ENCODE measurements at regions not wholly inside any gene's neighbourhood (a gene's known extent, or its start where the extent isn't known, plus 50 kb on each side); places are given as distances from the start of the nearest gene placed in this dataset.
A peak's percentile ranks its signal among the peaks of the same experiment; 100 is the strongest.

DNA sequence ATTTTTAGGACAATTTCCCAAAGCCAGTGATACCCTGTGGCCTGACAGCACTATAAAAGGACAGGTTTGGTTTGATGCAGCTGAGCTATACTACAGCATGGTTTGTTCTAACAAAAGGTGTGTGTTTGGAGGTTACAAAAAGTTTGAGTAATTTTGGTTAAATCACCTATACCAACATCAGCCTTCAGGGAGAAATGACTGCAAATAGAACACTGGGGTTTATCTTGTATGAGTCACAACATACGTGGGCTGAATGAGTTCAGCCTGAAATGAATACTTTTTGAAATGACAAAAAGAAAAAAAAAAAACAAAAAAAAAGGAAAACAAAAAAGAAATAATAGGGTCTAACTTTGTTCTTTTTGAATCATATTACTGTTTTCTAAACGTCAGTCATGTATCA is 345.7 kb downstream of the CNTN3 start:
- H3K4me1 ChIP-seq (ENCODE audit: control insufficient read depth in 4 of 4, insufficient read depth in 4 of 4, low read length in 3 of 4), result peaks cover 0 to 26% (median 17%) of the 10 kb centered on the region in 4 donors
- no peaks in the 10 kb centered on the region for H3K27me3 ChIP-seq (ENCODE audit: control insufficient read depth in 4 of 4, insufficient read depth in 4 of 4, low read length in 3 of 4)
- no peaks in the 10 kb centered on the region for H3K36me3 ChIP-seq (ENCODE audit: control insufficient read depth in 4 of 4, insufficient read depth in 3 of 4, low read depth in 1 of 4, low read length in 3 of 4)
- 77% methylated on average over 2 of the region's 2 CpGs for WGBS
- DNase-seq (ENCODE audit: low spot score), result no peak
- no peak overlapping the region for H3K9ac ChIP-seq (ENCODE audit: low read depth in 1 of 2, low read length in 2 of 2)
- TF ChIP-seq TAF1 (conservative IDR thresholded peaks at IDR 0.05) (no peak), EGR1 (IDR thresholded peaks at IDR 0.05; ENCODE audit: low read depth in 2 of 2) (no peak), SP1 (IDR thresholded peaks at IDR 0.05) (no peak), RXRA (IDR thresholded peaks at IDR 0.05) (no peak), NR2F2 (IDR thresholded peaks at IDR 0.05) (no peak), GABPA (IDR thresholded peaks at IDR 0.05 in 1 of 2, conservative IDR thresholded peaks at IDR 0.05 in 1 of 2) (no peak), FOXA2 (IDR thresholded peaks at IDR 0.05) (no peak), JUND (IDR thresholded peaks at IDR 0.05) (no peak), HNF4G (IDR thresholded peaks at IDR 0.05) (no peak), HNF4A (conservative IDR thresholded peaks at IDR 0.05) (no peak), YY1 (IDR thresholded peaks at IDR 0.05) (no peak), FOXA1 (IDR thresholded peaks at IDR 0.05) (no peak)
- TF ChIP-seq, protein P1, sequence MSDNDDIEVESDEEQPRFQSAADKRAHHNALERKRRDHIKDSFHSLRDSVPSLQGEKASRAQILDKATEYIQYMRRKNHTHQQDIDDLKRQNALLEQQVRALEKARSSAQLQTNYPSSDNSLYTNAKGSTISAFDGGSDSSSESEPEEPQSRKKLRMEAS (IDR thresholded peaks at IDR 0.05), result no peak
- TF ChIP-seq, protein P2, sequence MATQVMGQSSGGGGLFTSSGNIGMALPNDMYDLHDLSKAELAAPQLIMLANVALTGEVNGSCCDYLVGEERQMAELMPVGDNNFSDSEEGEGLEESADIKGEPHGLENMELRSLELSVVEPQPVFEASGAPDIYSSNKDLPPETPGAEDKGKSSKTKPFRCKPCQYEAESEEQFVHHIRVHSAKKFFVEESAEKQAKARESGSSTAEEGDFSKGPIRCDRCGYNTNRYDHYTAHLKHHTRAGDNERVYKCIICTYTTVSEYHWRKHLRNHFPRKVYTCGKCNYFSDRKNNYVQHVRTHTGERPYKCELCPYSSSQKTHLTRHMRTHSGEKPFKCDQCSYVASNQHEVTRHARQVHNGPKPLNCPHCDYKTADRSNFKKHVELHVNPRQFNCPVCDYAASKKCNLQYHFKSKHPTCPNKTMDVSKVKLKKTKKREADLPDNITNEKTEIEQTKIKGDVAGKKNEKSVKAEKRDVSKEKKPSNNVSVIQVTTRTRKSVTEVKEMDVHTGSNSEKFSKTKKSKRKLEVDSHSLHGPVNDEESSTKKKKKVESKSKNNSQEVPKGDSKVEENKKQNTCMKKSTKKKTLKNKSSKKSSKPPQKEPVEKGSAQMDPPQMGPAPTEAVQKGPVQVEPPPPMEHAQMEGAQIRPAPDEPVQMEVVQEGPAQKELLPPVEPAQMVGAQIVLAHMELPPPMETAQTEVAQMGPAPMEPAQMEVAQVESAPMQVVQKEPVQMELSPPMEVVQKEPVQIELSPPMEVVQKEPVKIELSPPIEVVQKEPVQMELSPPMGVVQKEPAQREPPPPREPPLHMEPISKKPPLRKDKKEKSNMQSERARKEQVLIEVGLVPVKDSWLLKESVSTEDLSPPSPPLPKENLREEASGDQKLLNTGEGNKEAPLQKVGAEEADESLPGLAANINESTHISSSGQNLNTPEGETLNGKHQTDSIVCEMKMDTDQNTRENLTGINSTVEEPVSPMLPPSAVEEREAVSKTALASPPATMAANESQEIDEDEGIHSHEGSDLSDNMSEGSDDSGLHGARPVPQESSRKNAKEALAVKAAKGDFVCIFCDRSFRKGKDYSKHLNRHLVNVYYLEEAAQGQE (IDR thresholded peaks at IDR 0.05), result no peak
- TF ChIP-seq, protein P3, sequence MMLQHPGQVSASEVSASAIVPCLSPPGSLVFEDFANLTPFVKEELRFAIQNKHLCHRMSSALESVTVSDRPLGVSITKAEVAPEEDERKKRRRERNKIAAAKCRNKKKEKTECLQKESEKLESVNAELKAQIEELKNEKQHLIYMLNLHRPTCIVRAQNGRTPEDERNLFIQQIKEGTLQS (IDR thresholded peaks at IDR 0.05), result no peak
- TF ChIP-seq, protein P4, sequence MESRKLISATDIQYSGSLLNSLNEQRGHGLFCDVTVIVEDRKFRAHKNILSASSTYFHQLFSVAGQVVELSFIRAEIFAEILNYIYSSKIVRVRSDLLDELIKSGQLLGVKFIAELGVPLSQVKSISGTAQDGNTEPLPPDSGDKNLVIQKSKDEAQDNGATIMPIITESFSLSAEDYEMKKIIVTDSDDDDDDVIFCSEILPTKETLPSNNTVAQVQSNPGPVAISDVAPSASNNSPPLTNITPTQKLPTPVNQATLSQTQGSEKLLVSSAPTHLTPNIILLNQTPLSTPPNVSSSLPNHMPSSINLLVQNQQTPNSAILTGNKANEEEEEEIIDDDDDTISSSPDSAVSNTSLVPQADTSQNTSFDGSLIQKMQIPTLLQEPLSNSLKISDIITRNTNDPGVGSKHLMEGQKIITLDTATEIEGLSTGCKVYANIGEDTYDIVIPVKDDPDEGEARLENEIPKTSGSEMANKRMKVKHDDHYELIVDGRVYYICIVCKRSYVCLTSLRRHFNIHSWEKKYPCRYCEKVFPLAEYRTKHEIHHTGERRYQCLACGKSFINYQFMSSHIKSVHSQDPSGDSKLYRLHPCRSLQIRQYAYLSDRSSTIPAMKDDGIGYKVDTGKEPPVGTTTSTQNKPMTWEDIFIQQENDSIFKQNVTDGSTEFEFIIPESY (IDR thresholded peaks at IDR 0.05), result no peak
- no peak overlapping the region for H3K27ac ChIP-seq (ENCODE audit: low read depth in 1 of 2, low read length in 2 of 2)
- H3K9me3 ChIP-seq (ENCODE audit: control insufficient read depth in 4 of 4, low read length in 3 of 4), result no peaks in the 10 kb centered on the region
- no peak overlapping the region for H3K4me3 ChIP-seq (ENCODE audit: low read depth in 1 of 3, low read length in 3 of 3)

DNA sequence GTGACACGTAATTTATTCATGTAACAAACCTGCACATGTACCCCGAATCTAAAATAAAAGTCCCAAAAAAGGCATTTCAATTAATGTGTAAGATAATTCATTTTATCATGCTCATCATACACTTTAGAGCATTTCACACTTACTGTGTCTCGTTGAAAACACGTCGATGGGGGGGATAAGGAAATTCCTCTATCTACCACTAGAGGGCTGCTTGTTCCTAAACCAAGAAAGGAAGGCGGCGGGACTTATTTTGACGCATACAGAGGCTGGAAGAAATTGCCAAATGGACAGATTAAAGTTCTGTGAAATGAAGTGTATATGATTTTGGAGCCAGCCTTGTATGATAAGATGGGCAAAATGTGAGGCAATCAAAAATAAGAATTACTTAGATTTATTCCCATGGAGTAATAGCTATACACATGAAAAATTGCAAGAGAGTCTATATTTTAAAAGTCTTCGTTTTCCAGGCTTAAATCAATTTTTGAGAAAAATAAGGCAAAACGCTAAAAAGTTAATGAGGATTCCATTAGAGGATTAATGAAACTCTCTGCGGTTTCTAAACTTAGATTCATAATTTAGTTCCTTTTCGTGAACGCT is 346.8 kb downstream of the CNTN3 start:
- no peak for DNase-seq (ENCODE audit: low spot score)
- WGBS, result 30% methylated on average over 13 of the region's 13 CpGs

More for the DNA sequence above, 346.8 kb downstream of the CNTN3 start:
- TF ChIP-seq RXRA (IDR thresholded peaks at IDR 0.05) (no peak), RAD21 (IDR thresholded peaks at IDR 0.05) (peak; percentile 93 to 95), YY1 (IDR thresholded peaks at IDR 0.05) (no peak), HNF4A (conservative IDR thresholded peaks at IDR 0.05) (peak in 1 of 2 donors; percentile 24)
- TF ChIP-seq, protein P5, sequence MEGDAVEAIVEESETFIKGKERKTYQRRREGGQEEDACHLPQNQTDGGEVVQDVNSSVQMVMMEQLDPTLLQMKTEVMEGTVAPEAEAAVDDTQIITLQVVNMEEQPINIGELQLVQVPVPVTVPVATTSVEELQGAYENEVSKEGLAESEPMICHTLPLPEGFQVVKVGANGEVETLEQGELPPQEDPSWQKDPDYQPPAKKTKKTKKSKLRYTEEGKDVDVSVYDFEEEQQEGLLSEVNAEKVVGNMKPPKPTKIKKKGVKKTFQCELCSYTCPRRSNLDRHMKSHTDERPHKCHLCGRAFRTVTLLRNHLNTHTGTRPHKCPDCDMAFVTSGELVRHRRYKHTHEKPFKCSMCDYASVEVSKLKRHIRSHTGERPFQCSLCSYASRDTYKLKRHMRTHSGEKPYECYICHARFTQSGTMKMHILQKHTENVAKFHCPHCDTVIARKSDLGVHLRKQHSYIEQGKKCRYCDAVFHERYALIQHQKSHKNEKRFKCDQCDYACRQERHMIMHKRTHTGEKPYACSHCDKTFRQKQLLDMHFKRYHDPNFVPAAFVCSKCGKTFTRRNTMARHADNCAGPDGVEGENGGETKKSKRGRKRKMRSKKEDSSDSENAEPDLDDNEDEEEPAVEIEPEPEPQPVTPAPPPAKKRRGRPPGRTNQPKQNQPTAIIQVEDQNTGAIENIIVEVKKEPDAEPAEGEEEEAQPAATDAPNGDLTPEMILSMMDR (IDR thresholded peaks at IDR 0.05; ENCODE audit: low read depth, low read length, missing input control), result peak; percentile 83
- H3K27me3 ChIP-seq (ENCODE audit: control insufficient read depth in 4 of 4, insufficient read depth in 4 of 4, low read length in 3 of 4), result no peaks in the 10 kb centered on the region
- no peak overlapping the region for H3K27ac ChIP-seq (ENCODE audit: low read depth in 1 of 2, low read length in 2 of 2)
- H3K4me1 ChIP-seq (ENCODE audit: control insufficient read depth in 4 of 4, insufficient read depth in 4 of 4, low read length in 3 of 4), result peaks cover 0 to 26% (median 17%) of the 10 kb centered on the region in 4 donors
- peak overlapping the region in 1 of 3 donors; percentile 34 for H3K4me3 ChIP-seq (ENCODE audit: low read depth in 1 of 3, low read length in 3 of 3)
- peak overlapping the region in 1 of 2 donors; percentile 39 for H3K9ac ChIP-seq (ENCODE audit: low read depth in 1 of 2, low read length in 2 of 2)
- H3K9me3 ChIP-seq (ENCODE audit: control insufficient read depth in 4 of 4, low read length in 3 of 4), result no peaks in the 10 kb centered on the region
- no peaks in the 10 kb centered on the region for H3K36me3 ChIP-seq (ENCODE audit: control insufficient read depth in 4 of 4, insufficient read depth in 3 of 4, low read depth in 1 of 4, low read length in 3 of 4)
